ENCODE measurements at regions not wholly inside any gene's neighbourhood (a gene's known extent, or its start where the extent isn't known, plus 50 kb on each side); places are given as distances from the start of the nearest gene placed in this dataset.
"Not testable (repeated sequence)": the region's sequence is repeated elsewhere in the genome, so short reads cannot be mapped to it uniquely, and the experiment has no call there.

- ChIA-PET CTCF (no interaction called here), POLR2A (no interaction called here)
- DNase-seq (ENCODE audit: extremely low spot score): no peak
- TF ChIP-seq CTCF (IDR thresholded peaks at IDR 0.05; ENCODE audit: control extremely low read depth, extremely low read depth, low read depth, missing control alignments): no peak
Measured at GRCh38 chr6:72559555-72559954, 62.3 kb upstream of the KCNQ5 start.

- TF ChIP-seq CTCF (IDR thresholded peaks at IDR 0.05; ENCODE audit: control extremely low read depth, extremely low read depth, low read depth, missing control alignments): no peak
Measured at GRCh38 chr6:72560721-72561593, 60.9 kb upstream of the KCNQ5 start.

GRCh38 chr6:72561629-72562028 is 60.2 kb upstream of the KCNQ5 start:
- ChIA-PET CTCF (interaction anchor here (1.2 to 1.5 kb wide), 2 partner anchors 28 to 569 kb away, joined by 3 to 4 read pairs; no protein-coding TSS in a partner anchor), POLR2A (no interaction called here)
- DNase-seq (ENCODE audit: extremely low spot score): no peak
- TF ChIP-seq CTCF (IDR thresholded peaks at IDR 0.05; ENCODE audit: control extremely low read depth, extremely low read depth, low read depth, missing control alignments): no peak

More at GRCh38 chr6:72560721-72561593, 60.9 kb upstream of the KCNQ5 start:
- ChIA-PET CTCF (interaction anchor here (1.1 to 1.5 kb wide), 5 partner anchors 8 to 575 kb away, joined by 3 to 5 read pairs (median 4); no protein-coding TSS in a partner anchor), POLR2A (no interaction called here)
- no peak for DNase-seq (ENCODE audit: extremely low spot score)

GRCh38 chr6:72564231-72564630 is 57.6 kb upstream of the KCNQ5 start:
- POLR2A ChIA-PET: no interaction called here
- CTCF ChIA-PET: interaction anchor here (1.5 kb wide), 1 partner anchor 153 kb away, joined by 3 read pairs; no protein-coding TSS in a partner anchor
- TF ChIP-seq CTCF (IDR thresholded peaks at IDR 0.05; ENCODE audit: control extremely low read depth, extremely low read depth, low read depth, missing control alignments): no peak
- no peak for DNase-seq (ENCODE audit: extremely low spot score)

GRCh38 chr6:72571993-72572392 is 49.9 kb upstream of the KCNQ5 start:
- POLR2A ChIA-PET; DNase-seq (ENCODE audit: extremely low spot score); CTCF ChIA-PET: not testable (repeated sequence)

Data from GM10248 (cell line).